GM12872 (cell line): ENCODE measurements at regions not wholly inside any gene's neighbourhood (a gene's known extent, or its start where the extent isn't known, plus 50 kb on each side); places are given as distances from the start of the nearest gene placed in this dataset.

ENCODE experiments used
- TF ChIP-seq, protein P1 (sequence below): IDR thresholded peaks from 3 replicates; pipeline ENCODE4 v1.5.1; 2011; ENCODE audit warnings: low read depth, mild to moderate bottlenecking, low read length, moderate library complexity; ENCODE audit not compliant: insufficient read depth

DNA sequence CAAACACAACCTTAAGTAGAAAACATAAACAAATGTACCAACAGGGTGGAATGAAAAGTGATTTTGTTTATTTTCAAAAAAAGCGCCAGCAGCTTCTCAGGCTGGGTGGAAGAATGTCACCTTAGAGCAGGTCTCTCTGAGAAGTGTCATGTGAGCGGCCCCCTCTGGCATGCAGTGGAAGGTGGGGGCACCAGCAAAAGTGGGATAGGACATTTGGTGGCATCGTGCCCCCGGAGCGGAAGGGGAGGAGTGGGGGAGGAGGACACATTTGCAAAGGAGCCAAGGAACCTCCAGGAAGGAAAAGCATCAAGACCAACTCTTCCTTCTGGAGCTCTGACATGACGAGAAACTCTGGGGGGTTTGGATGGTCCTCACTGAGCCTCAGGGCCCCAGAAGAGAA, 635.3 kb downstream of the UQCRFS1 start:
- TF ChIP-seq, protein P1, sequence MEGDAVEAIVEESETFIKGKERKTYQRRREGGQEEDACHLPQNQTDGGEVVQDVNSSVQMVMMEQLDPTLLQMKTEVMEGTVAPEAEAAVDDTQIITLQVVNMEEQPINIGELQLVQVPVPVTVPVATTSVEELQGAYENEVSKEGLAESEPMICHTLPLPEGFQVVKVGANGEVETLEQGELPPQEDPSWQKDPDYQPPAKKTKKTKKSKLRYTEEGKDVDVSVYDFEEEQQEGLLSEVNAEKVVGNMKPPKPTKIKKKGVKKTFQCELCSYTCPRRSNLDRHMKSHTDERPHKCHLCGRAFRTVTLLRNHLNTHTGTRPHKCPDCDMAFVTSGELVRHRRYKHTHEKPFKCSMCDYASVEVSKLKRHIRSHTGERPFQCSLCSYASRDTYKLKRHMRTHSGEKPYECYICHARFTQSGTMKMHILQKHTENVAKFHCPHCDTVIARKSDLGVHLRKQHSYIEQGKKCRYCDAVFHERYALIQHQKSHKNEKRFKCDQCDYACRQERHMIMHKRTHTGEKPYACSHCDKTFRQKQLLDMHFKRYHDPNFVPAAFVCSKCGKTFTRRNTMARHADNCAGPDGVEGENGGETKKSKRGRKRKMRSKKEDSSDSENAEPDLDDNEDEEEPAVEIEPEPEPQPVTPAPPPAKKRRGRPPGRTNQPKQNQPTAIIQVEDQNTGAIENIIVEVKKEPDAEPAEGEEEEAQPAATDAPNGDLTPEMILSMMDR = no peak

DNA sequence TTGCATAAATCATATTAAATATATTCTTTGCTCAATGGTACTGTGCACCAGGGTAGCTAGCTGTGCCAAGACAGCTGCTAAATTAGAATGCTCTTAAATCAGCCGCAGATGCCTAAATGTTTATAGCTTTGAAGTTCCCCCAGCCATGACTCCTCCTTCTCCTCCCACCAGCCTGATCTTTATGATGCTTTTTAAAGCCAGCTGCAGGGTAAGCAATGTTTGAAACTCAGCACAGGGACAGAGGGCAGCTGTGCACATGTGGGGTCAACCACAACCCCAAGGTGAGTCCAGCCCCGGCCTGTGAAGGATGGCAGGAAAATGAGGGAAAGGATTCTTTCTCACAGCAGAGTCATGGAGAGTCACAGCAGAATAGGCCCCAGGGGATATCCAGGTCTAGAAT, 635.7 kb downstream of the UQCRFS1 start:
- TF ChIP-seq, protein P1 = no peak

DNA sequence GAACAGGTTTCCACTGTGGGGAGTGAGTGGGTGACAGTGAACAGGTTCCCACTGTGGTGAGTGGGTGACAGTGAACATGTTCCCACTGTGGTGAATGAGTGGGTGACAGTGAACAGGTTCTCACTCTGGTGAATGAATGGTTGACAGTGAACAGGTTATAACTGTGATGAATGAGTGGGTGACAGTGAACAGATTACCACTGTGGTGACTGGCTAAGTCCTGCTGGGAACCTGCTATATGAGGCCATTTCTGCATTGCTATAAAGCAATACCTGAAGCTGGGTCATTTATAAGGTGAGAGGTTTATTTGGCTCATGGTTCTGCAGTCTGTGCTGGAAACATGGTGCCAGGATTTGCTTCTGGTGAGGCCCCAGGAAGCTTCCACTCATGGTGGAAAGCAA, 637.1 kb downstream of the UQCRFS1 start:
- TF ChIP-seq, protein P1 = no peak

DNA sequence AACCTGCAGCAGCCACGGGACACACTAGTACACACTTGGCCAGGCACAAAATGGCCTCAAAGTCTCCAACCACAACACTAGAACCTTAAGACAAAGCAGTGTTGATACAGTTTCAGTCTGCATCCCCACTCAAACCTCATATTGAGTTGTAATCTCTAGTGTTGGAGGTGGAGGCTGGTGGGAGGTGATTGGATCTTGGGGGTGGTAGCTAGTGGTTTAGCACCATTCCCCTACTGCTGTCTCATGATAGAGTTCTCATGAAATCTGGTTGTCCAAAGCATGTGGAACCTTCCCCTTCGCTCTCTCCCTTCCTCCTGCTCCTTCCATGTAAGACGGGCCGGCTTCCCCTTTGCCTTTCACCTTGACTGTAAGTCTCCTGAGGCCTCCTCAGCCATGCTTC, 638.7 kb downstream of the UQCRFS1 start:
- TF ChIP-seq, protein P1 = no peak

DNA sequence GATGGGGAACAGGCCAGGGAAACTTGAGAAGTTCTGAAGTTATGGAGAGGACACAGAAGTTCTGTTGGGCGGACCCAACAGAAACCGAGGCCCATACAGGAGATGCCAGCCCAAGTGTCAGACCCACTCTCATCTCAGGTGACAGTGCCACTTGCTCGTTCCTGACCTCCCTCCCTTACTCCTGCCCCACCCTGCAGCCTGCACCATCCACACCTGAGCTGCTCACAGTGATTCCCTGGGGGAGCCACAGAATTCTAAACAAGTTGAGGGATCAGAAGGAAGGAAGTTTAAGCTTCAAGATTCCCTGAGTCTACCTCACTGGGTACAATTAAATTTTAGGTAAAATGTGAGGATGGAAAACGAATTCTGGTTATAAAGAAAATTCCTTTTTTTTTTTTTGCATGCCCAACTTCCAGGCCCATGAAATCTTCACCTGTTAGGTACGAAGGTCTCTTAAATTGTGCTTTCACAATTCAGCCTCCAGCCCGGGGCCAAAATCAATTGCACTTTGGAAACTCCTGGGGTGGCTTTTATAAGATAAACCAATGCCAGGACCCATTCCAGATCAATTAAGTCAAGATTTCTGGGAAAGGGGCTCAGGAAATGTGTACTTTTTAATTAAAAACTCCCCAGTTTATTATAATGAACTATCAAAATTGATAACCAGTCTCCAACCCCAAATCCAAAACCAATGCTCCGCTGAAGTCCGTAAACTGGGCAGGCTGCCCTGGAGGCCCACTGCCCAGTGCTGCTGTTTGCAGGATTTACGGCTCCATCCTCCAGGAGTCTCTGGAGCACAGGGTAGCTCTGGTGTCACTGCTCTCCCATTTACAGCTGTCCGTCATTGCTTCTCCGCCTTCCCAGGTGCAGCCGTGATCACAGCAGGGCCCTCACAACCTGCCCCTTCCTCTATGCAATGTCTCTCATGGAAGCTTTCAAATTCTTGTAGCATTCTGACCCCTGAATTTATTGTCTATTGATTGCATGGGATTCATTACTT, 643.5 kb downstream of the UQCRFS1 start:
- TF ChIP-seq, protein P1 = no peak

DNA sequence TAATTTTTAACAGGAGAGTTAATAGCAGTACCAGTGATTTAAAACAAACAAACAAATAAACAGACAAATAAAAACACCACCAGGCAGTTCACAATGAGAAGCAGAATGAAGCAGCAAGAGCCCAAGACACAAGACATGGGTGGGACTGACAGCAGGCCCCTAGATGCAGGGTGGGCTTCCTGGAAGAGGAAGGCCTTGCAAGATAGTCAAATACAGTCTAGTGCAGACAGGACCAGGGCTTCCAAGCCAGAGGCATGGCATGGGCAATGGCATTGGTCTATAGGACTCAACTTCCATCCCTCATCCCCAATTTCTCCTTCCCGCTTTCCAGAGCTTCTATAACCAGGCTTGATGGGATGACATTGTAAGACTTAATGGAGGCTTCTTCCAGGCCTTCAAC, 645.1 kb downstream of the UQCRFS1 start:
- TF ChIP-seq, protein P1 = no peak

DNA sequence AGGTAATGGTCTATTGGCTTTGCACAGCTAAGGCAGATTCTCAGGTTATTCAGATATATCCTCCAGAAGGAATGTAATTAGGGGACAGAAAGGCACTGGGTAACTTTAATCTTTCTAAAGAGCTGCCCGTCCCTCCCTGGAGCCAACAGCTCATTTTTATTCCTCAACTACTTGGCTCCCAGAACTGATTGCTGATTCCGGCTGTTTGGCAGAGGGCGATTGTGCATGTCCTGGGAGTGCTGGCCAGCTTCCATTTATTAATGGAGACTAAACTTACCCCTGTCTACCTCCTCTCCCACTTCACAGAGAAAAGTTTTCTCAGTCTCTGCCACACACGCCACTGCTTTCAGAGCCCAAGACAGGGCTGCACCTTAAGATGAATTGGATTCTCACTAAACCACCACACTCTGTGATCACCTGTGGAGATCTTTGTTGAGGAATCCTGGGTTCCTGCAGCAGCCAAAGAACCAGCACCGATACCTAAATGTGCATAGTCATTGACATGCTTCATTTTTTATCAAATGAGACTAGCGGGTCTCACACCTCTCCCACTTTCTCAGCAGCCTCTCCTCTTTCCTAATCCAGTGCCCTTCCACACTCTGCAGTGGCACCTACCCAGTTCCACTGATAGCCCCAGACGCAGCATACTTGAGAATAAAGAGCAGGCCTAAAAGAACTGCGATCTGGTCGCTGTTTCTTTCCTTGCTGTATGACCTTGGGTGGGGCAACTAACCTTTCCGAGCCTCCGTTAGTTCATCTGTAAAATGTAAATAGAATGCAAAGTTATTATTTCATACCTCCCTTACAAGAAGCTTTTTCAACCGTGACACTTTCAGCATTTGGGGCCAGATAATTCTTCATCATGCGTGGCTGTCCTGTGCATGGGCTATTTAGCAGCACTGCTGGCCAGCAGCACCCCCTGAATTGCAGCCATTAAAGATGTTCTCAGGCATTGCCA, 648.7 kb downstream of the UQCRFS1 start:
- TF ChIP-seq, protein P1 = no peak
